ENCODE measurements at regions not wholly inside any gene's neighbourhood (a gene's known extent, or its start where the extent isn't known, plus 50 kb on each side); places are given as distances from the start of the nearest gene placed in this dataset.

GRCh38 chr4:28211676-28212470 lies 1351.2 kb downstream of the STIM2 start:
- TF ChIP-seq EZH2 (IDR thresholded peaks at IDR 0.05; ENCODE audit: insufficient read depth, low read length) (no peak), CTCF (IDR thresholded peaks at IDR 0.05; ENCODE audit: insufficient read depth, low read depth, low read length) (no peak)

Measured in astrocyte (in vitro differentiated cells and primary cell).